Endothelial cell of umbilical vein (primary cell): ENCODE measurements at regions not wholly inside any gene's neighbourhood (a gene's known extent, or its start where the extent isn't known, plus 50 kb on each side); places are given as distances from the start of the nearest gene placed in this dataset.

Source experiments
- BruUV-seq: library from RNA; stranded (reverse); fragments of 400-500 nt; replicated peaks from 2 replicates; lab custom pipeline; 2021; lab: Mats Ljungman, UMichigan
- CTCF ChIA-PET: fragments of 300-600, 350-600 bp; sonication (Branson Sonifier 250); formaldehyde crosslinking; loops from one replicate; lab custom pipeline; 2021; ENCODE audit warnings: antibody characterized with exemption, inconsistent platforms; lab: Charles Lee
- POLR2A ChIA-PET: fragments of 300-600, 350-600 bp; sonication (Branson Sonifier 250); formaldehyde crosslinking; loops from one replicate; lab custom pipeline; 2021; ENCODE audit warnings: antibody characterized with exemption, inconsistent platforms; lab: Charles Lee
- DNase-seq: peaks from one replicate; pipeline ENCODE4 v3.0.0-alpha.2; 2011; ENCODE audit warnings: low read depth, low spot score
- FAIRE-seq: peaks from 2 replicates; lab custom pipeline; 2011; peaks lifted over from hg19 to GRCh38; lab: Jason Lieb, UNC
- H2AFZ ChIP-seq: 2 replicates; pipeline ENCODE4 v1.6.0; 2012; ENCODE audit warnings: low read depth, low read length, control low read depth, inconsistent platforms
- H3K27ac ChIP-seq: 2 replicates; pipeline ENCODE4 v1.5.1; 2011; ENCODE audit warnings: low read depth, mild to moderate bottlenecking, control low read depth, low read length, moderate library complexity; ENCODE audit not compliant: insufficient read depth
- H3K27me3 ChIP-seq, 2 experiments: 2 replicates each; pipeline versions ENCODE4 v1.6.0 to v1.6.1; 2011; ENCODE audit warnings: low read length in 2 of 2, mixed read lengths in 1 of 2; ENCODE audit not compliant: control insufficient read depth in 2 of 2, insufficient read depth in 2 of 2
- H3K36me3 ChIP-seq, 2 experiments: 2 replicates in 1 of 2; 3 replicates in 1 of 2; pipeline ENCODE4 v1.5.1; 2011; ENCODE audit warnings: low read length in 2 of 2, mild to moderate bottlenecking in 1 of 2, moderate library complexity in 1 of 2; ENCODE audit not compliant: control insufficient read depth in 2 of 2, insufficient read depth in 2 of 2; ENCODE audit errors: extremely low read depth in 1 of 2
- H3K4me1 ChIP-seq: 3 replicates; pipeline ENCODE4 v1.5.1; 2011; ENCODE audit warnings: mild to moderate bottlenecking, low read length; ENCODE audit not compliant: control insufficient read depth, insufficient read depth; ENCODE audit errors: extremely low read depth
- H3K4me2 ChIP-seq: 2 replicates; pipeline ENCODE4 v1.6.1; 2011; ENCODE audit warnings: low read length, control low read depth, mixed read lengths; ENCODE audit not compliant: insufficient read depth
- H3K4me3 ChIP-seq, 3 experiments: fragments of 200-600 bp in 1 of 3; sonication (generic), shearing (Covaris generic) in 1 of 3; replicated peaks in 1 of 3; 2 replicates each; pipeline ENCODE4 v1.5.1; 2011 to 2016; ENCODE audit warnings: control low read depth in 3 of 3, low read length in 3 of 3, mild to moderate bottlenecking in 2 of 3, inconsistent platforms in 1 of 3, low read depth in 1 of 3, moderate library complexity in 1 of 3; ENCODE audit not compliant: insufficient read depth in 1 of 3
- H3K79me2 ChIP-seq: 2 replicates; pipeline ENCODE4 v1.6.0; 2012; ENCODE audit warnings: low read length, inconsistent platforms; ENCODE audit not compliant: control insufficient read depth, insufficient read depth
- H3K9ac ChIP-seq: replicated peaks from 2 replicates; pipeline ENCODE3; 2011; ENCODE audit warnings: low read length, control low read depth; ENCODE audit not compliant: insufficient read depth; ENCODE audit errors: extremely low read depth
- H3K9me1 ChIP-seq: replicated peaks from 3 replicates; pipeline ENCODE4 v1.6.0; 2011; ENCODE audit warnings: mild to moderate bottlenecking, low read length; ENCODE audit not compliant: control insufficient read depth, insufficient read depth; ENCODE audit errors: extremely low read depth
- H3K9me3 ChIP-seq: replicated peaks from 2 replicates; pipeline ENCODE4 v1.5.1; 2012; ENCODE audit warnings: low read length, inconsistent platforms; ENCODE audit not compliant: control insufficient read depth, insufficient read depth
- H4K20me1 ChIP-seq: replicated peaks from 2 replicates; pipeline ENCODE3; 2011; ENCODE audit warnings: mild to moderate bottlenecking, low read length; ENCODE audit not compliant: control insufficient read depth, insufficient read depth; ENCODE audit errors: extremely low read depth
- MYC ChIP-seq: IDR thresholded peaks from one replicate; pipeline ENCODE4 v1.6.1; 2011; ENCODE audit warnings: mild to moderate bottlenecking, low read depth, low read length
- POLR2A ChIP-seq: IDR thresholded peaks from 2 replicates; pipeline ENCODE4 v1.6.1; 2012; ENCODE audit warnings: low read depth, mild to moderate bottlenecking, control low read depth, low read length
- dilution Hi-C: fragments of 300-500 bp; cut with MboI; formaldehyde crosslinking; loops from one replicate; pipeline ENCODE4 v1.15.0; 2019; ENCODE audit warnings: low sequenced_read_pairs; ENCODE audit not compliant: extremely low pct_ligation_motif_present
- intact Hi-C: fragments of 100-400 bp; cut with micrococcal nuclease; formaldehyde crosslinking; loops from one replicate; pipeline ENCODE4 v1.10.0; 2022
- TF ChIP-seq, protein P1 (sequence below): IDR thresholded peaks from 2 replicates; pipeline ENCODE4 v1.6.1; 2011; ENCODE audit not compliant: insufficient read depth, insufficient read length

DNA sequence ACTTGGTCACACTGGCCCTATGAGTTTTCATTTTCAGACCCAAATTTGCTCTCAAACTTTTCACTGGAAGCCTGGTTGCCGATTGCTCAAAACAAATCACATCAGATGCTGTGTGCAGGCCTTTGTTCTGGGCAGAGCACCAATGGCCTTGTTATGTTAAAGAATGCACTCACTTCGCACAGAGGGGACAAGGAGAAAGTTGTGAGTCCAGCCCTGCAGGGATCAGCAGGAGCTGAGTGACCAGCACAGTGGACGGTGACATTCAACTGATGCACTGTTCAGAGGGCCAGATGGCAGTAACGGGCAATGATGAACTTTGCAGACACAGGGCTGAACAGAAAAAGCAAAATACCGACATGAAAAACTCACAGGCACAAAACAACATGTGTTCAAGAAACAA lies 86.1 kb downstream of the BARX1 start:
- Histone ChIP-seq H3K27ac (no peak overlapping the region), H3K4me1 (no peaks in the 10 kb centered on the region), H2AFZ (no peak overlapping the region), H4K20me1 (no peaks in the 10 kb centered on the region), H3K9me1 (no peaks in the 10 kb centered on the region), H3K4me2 (no peak overlapping the region), H3K27me3 (no peaks in the 10 kb centered on the region), H3K4me3 (no peak overlapping the region), H3K79me2 (no peaks in the 10 kb centered on the region), H3K9me3 (no peaks in the 10 kb centered on the region), H3K36me3 (no peaks in the 10 kb centered on the region), H3K9ac (no peak overlapping the region)
- dilution Hi-C loops, result no loop called here
- TF ChIP-seq MYC (no peak), POLR2A (no peak)
- TF ChIP-seq, protein P1, sequence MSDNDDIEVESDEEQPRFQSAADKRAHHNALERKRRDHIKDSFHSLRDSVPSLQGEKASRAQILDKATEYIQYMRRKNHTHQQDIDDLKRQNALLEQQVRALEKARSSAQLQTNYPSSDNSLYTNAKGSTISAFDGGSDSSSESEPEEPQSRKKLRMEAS, result no peak
- ChIA-PET CTCF (no interaction called here), POLR2A (no interaction called here)
- DNase-seq (no peak), FAIRE-seq (no peak)
- intact Hi-C loops, result no loop called here
- BruUV-seq, result no TSS peak

DNA sequence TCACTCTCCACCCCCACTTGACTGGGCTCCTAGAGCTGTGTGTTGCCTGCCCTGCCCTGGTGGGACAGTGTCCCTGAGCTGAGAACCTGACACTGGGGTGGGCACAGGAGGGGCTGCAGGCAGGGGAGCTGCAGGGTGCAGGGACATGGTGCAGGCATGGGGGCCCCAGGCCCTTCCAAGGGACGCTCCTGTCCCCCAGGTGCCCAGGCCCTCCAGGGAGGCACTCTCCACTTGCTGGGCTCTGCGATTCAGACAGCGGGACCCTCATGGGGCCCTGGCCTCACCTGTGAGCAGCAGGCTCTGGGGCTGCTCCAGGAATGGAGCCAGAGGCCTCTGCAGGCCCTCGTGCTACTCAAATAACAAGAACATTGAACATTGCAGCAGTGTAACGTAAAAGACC lies 89.4 kb downstream of the BARX1 start:
- ChIA-PET CTCF (no interaction called here), POLR2A (no interaction called here)
- dilution Hi-C loops, result no loop called here
- BruUV-seq, result no TSS peak
- H3K4me3 ChIP-seq, result no peak overlapping the region
- H3K4me2 ChIP-seq, result no peak overlapping the region
- TF ChIP-seq POLR2A, result no peak
- DNase-seq (no peak), FAIRE-seq (no peak)
- intact Hi-C loops, result no loop called here
- no peak overlapping the region for H3K27ac ChIP-seq
- no peak overlapping the region for H2AFZ ChIP-seq
- H3K9ac ChIP-seq, result no peak overlapping the region
- no peaks in the 10 kb centered on the region for H3K36me3 ChIP-seq
- no peaks in the 10 kb centered on the region for H3K9me3 ChIP-seq
- H4K20me1 ChIP-seq, result no peaks in the 10 kb centered on the region
- no peaks in the 10 kb centered on the region for H3K4me1 ChIP-seq
- H3K27me3 ChIP-seq, result peaks cover 0 to 3% of the 10 kb centered on the region in 2 experiments
- no peaks in the 10 kb centered on the region for H3K79me2 ChIP-seq
- no peaks in the 10 kb centered on the region for H3K9me1 ChIP-seq
